ENCODE measurements at regions not wholly inside any gene's neighbourhood (a gene's known extent, or its start where the extent isn't known, plus 50 kb on each side); places are given as distances from the start of the nearest gene placed in this dataset.

DNA sequence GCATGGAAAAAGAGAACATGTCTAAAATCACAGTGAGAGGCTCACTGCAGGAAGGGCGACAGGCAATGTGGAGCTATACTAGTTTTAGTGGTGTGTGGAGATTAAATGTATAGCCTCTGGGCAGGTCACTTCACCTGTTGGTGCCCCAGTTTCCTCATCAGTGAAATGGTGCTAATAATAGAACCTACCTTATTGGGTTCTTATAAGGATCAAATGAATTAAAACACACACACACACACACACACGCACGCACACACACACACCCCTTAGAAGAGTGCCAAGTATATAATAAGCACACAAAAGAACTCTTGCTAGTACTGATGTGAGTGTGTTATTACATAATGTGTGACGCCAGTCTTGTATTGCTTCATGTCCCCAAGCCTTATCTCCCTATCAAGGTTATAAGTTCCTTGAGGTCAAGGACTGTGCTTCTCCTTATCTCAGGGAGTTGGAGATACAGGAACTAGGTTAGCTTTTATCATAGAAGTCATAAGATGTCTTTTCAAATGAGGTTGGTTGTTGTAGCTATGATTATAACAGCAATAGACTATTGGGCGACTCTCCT lies 98.0 kb upstream of the CXCR4 start:
- H3K4me3 Mint-ChIP-seq: no peak overlapping the region
- Histone ChIP-seq H4K91ac (ENCODE audit: insufficient read length, low read depth, low read length) (no peak overlapping the region), H3K4me2 (ENCODE audit: insufficient read depth, insufficient read length, low read length) (no peak overlapping the region), H3K14ac (ENCODE audit: insufficient read depth, low read length) (no peak overlapping the region), H3K9ac (ENCODE audit: extremely low read depth, insufficient read length, low read length) (no peak overlapping the region), H4K8ac (replicated peaks; ENCODE audit: insufficient read length, low read depth, low read length) (no peak overlapping the region), H2BK12ac (ENCODE audit: insufficient read length, low read depth, low read length) (no peak overlapping the region), H2BK20ac (ENCODE audit: low read depth, low read length, poor library complexity, severe bottlenecking) (no peak overlapping the region), H3K9me3 (ENCODE audit: control insufficient read depth, low read depth, low read length) (no peaks in the 10 kb centered on the region), H3K27me3 (ENCODE audit: insufficient read depth, low read length) (no peaks in the 10 kb centered on the region; the same call in 1 of the 2 replicates), H3K4me1 (ENCODE audit: insufficient read depth, low read length) (no peaks in the 10 kb centered on the region), H4K20me1 (ENCODE audit: control insufficient read depth, insufficient read depth, insufficient read length) (no peaks in the 10 kb centered on the region), H3K27ac (ENCODE audit: insufficient read length, low read depth, low read length) (no peak overlapping the region), H3K18ac (ENCODE audit: insufficient read length, low read depth, low read length) (no peak overlapping the region), H2AFZ (ENCODE audit: low read length) (no peak overlapping the region), H3K56ac (ENCODE audit: insufficient read length, low read depth, low read length) (no peak overlapping the region), H3K79me1 (ENCODE audit: insufficient read depth, low read depth, low read length, poor library complexity, severe bottlenecking) (no peaks in the 10 kb centered on the region), H3K23me2 (ENCODE audit: insufficient read length, low read depth, low read length, poor library complexity, severe bottlenecking) (no peaks in the 10 kb centered on the region), H3K79me2 (ENCODE audit: insufficient read depth, low read length) (no peaks in the 10 kb centered on the region), H3K4ac (ENCODE audit: low read depth, low read length) (no peak overlapping the region), H2BK15ac (ENCODE audit: low read depth, low read length) (no peak overlapping the region), H3K23ac (ENCODE audit: insufficient read length, low read depth, low read length) (no peak overlapping the region), H2AK5ac (ENCODE audit: insufficient read length, low read length) (no peak overlapping the region), H4K5ac (ENCODE audit: insufficient read length, low read depth, low read length) (no peak overlapping the region), H3T11ph (ENCODE audit: low read length) (no peak overlapping the region), H2BK5ac (ENCODE audit: insufficient read length, low read length) (no peak overlapping the region), H2BK120ac (ENCODE audit: low read depth, low read length, poor library complexity, severe bottlenecking) (no peak overlapping the region)
- peaks cover 2% of the 10 kb centered on the region for H3K27me3 Mint-ChIP-seq (ENCODE audit: low read depth)
- H3K36me3 Mint-ChIP-seq (ENCODE audit: insufficient read depth in 1 of 3, low read depth in 3 of 3): no peaks in the 10 kb centered on the region; a peak in 1 of 7 replicates
- H3K9me3 Mint-ChIP-seq: no peaks in the 10 kb centered on the region
- no CpG with 5 or more reads among the region's 5 CpGs for WGBS (ENCODE audit: extremely low coverage, insufficient read length, low lambda C conversion rate)
- TF ChIP-seq, protein P1, sequence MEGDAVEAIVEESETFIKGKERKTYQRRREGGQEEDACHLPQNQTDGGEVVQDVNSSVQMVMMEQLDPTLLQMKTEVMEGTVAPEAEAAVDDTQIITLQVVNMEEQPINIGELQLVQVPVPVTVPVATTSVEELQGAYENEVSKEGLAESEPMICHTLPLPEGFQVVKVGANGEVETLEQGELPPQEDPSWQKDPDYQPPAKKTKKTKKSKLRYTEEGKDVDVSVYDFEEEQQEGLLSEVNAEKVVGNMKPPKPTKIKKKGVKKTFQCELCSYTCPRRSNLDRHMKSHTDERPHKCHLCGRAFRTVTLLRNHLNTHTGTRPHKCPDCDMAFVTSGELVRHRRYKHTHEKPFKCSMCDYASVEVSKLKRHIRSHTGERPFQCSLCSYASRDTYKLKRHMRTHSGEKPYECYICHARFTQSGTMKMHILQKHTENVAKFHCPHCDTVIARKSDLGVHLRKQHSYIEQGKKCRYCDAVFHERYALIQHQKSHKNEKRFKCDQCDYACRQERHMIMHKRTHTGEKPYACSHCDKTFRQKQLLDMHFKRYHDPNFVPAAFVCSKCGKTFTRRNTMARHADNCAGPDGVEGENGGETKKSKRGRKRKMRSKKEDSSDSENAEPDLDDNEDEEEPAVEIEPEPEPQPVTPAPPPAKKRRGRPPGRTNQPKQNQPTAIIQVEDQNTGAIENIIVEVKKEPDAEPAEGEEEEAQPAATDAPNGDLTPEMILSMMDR (conservative IDR thresholded peaks at IDR 0.05): no peak
- H3K27ac Mint-ChIP-seq: no peak overlapping the region; a peak in 1 of 7 replicates
- no peaks in the 10 kb centered on the region; a peak in 1 of 4 replicates for H3K4me1 Mint-ChIP-seq
- no peak for DNase-seq
